ENCODE measurements at regions not wholly inside any gene's neighbourhood (a gene's known extent, or its start where the extent isn't known, plus 50 kb on each side); places are given as distances from the start of the nearest gene placed in this dataset.
"Not testable (repeated sequence)": the region's sequence is repeated elsewhere in the genome, so short reads cannot be mapped to it uniquely, and the experiment has no call there.

DNA sequence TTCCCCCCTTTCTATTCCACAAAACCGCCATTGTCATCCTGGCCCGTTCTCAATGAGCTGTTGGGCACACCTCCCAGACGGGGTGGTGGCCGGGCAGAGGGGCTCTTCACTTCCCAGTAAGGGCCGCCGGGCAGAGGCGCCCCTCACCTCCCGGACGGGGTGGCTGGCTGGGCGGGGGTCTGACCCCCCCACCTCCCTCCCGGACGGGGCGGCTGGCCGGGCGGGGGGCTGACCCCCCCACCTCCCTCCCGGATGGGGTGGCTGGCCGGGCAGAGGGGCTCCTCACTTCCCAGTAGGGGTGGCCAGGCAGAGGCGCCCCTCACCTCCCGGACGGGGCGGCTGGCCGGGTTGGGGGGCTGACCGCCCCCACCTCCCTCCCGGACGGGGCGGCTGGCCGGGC lies 363.6 kb upstream of the UMPS start:
- H3K4me1 Mint-ChIP-seq; DNase-seq; H3K9me3 Mint-ChIP-seq; H3K4me3 Mint-ChIP-seq; H3K27me3 Mint-ChIP-seq; intact Hi-C loops (cut with micrococcal nuclease); H3K27ac Mint-ChIP-seq; H3K36me3 Mint-ChIP-seq (ENCODE audit: low read depth): not testable (repeated sequence)

GRCh38 chr3:124372775-124373174 lies 357.5 kb upstream of the UMPS start:
- Mint-ChIP-seq H3K4me3 (no peak overlapping the region), H3K36me3 (ENCODE audit: low read depth) (no peaks in the 10 kb centered on the region), H3K9me3 (no peaks in the 10 kb centered on the region), H3K4me1 (no peaks in the 10 kb centered on the region), H3K27ac (no peak overlapping the region), H3K27me3 (peaks cover 7% of the 10 kb centered on the region)
- DNase-seq: no peak
- intact Hi-C loops (cut with micrococcal nuclease): no loop called here

GRCh38 chr3:124373524-124373923 lies 356.7 kb upstream of the UMPS start:
- Mint-ChIP-seq H3K4me1 (no peaks in the 10 kb centered on the region), H3K36me3 (ENCODE audit: low read depth) (no peaks in the 10 kb centered on the region), H3K27ac (no peak overlapping the region), H3K9me3 (no peaks in the 10 kb centered on the region), H3K27me3 (peaks cover 7% of the 10 kb centered on the region), H3K4me3 (no peak overlapping the region)
- intact Hi-C loops (cut with micrococcal nuclease): no loop called here
- DNase-seq: no peak

- Mint-ChIP-seq H3K4me1 (no peaks in the 10 kb centered on the region), H3K27me3 (peaks cover 9% of the 10 kb centered on the region), H3K9me3 (no peaks in the 10 kb centered on the region), H3K4me3 (no peak overlapping the region), H3K27ac (no peak overlapping the region), H3K36me3 (ENCODE audit: low read depth) (no peaks in the 10 kb centered on the region)
- DNase-seq: no peak
- intact Hi-C loops (cut with micrococcal nuclease): no loop called here
Measured at GRCh38 chr3:124374583-124374982, 355.7 kb upstream of the UMPS start.

GRCh38 chr3:124381575-124382333 lies 348.5 kb upstream of the UMPS start:
- H3K36me3 Mint-ChIP-seq (ENCODE audit: low read depth): no peaks in the 10 kb centered on the region
- H3K27me3 Mint-ChIP-seq: peaks cover 16% of the 10 kb centered on the region
- no peaks in the 10 kb centered on the region for H3K4me1 Mint-ChIP-seq
- no peak overlapping the region for H3K27ac Mint-ChIP-seq
- no peaks in the 10 kb centered on the region for H3K9me3 Mint-ChIP-seq
- no peak for DNase-seq
- H3K4me3 Mint-ChIP-seq: no peak overlapping the region
- intact Hi-C loops (cut with micrococcal nuclease): no loop called here

DNA sequence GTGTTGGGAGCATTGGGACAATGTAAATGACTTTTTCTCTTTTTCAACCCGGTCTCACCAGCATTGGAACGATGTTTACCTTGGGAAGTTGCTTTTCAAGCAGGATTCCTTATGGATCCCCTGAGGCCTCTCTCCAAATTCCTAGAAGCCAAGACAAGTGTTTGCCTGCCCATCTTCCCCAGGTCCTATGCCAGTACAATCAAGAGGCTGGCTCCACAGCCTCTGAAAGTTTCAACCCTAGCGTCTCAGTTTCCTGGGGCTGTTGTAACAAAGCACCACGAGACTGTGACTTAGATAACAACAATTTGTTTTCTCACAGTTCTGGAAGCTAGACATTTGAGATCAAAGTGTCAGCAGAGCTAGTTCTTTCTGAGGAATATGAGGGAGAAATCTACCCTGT lies 347.2 kb upstream of the UMPS start:
- Mint-ChIP-seq H3K36me3 (ENCODE audit: low read depth) (no peaks in the 10 kb centered on the region), H3K9me3 (no peaks in the 10 kb centered on the region), H3K27ac (no peak overlapping the region), H3K27me3 (peaks cover 11% of the 10 kb centered on the region), H3K4me3 (no peak overlapping the region), H3K4me1 (no peaks in the 10 kb centered on the region)
- DNase-seq: no peak
- intact Hi-C loops (cut with micrococcal nuclease): no loop called here

- H3K27me3 Mint-ChIP-seq: peaks cover 11% of the 10 kb centered on the region
- H3K27ac Mint-ChIP-seq: no peak overlapping the region
- intact Hi-C loops (cut with micrococcal nuclease): no loop called here
- H3K4me1 Mint-ChIP-seq: no peaks in the 10 kb centered on the region
- H3K36me3 Mint-ChIP-seq (ENCODE audit: low read depth): no peaks in the 10 kb centered on the region
- no peak for DNase-seq
- H3K9me3 Mint-ChIP-seq: no peaks in the 10 kb centered on the region
- no peak overlapping the region for H3K4me3 Mint-ChIP-seq
Measured at GRCh38 chr3:124383846-124384466, 346.3 kb upstream of the UMPS start.

DNA sequence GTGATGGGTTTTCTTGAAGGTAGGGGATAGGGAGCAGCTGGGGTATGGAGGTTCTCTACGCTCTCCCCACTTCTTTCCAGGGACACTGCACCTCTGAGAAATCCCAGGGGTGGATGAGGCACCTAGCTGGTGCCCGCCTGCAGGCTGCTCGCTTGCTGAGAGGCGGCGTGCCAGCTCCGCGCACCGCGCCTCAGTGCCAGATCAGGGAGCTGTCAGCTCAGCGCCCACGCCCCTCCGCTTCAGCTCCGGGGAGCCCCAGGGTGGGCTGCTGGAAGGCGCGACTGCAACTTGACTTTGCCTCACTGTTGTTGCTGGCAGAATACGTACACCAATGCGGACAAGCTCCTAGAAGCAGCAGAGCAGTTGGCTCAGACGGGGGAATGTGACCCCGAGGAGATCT lies 345.7 kb upstream of the UMPS start:
- Mint-ChIP-seq H3K4me1 (no peaks in the 10 kb centered on the region), H3K27ac (no peak overlapping the region), H3K27me3 (peaks cover 14% of the 10 kb centered on the region), H3K36me3 (ENCODE audit: low read depth) (no peaks in the 10 kb centered on the region), H3K4me3 (no peak overlapping the region), H3K9me3 (no peaks in the 10 kb centered on the region)
- intact Hi-C loops (cut with micrococcal nuclease): no loop called here
- DNase-seq: no peak

DNA sequence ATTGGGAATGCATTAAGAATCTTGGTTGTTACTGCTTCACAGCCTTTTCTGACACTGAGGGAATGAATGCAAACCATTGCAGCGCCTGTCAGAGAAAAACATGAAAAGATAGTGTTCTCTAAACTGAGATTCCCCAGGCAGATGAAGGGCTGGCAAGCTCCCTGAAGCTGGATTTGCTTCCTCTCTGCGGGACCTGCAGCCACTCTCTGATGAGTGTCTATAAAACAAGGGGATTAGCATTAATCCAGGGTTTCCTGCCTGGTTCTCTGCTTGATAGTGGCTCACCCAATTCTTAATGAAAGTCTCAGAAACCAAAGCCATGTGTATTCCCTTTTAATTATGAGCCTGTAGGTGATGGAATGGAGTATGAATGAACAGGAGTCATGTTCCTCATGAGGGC lies 344.3 kb upstream of the UMPS start:
- no peak overlapping the region for H3K27ac Mint-ChIP-seq
- DNase-seq: no peak
- H3K4me3 Mint-ChIP-seq: no peak overlapping the region
- no peaks in the 10 kb centered on the region for H3K36me3 Mint-ChIP-seq (ENCODE audit: low read depth)
- intact Hi-C loops (cut with micrococcal nuclease): no loop called here
- H3K9me3 Mint-ChIP-seq: no peaks in the 10 kb centered on the region
- no peaks in the 10 kb centered on the region for H3K4me1 Mint-ChIP-seq
- H3K27me3 Mint-ChIP-seq: peaks cover 16% of the 10 kb centered on the region

GRCh38 chr3:124386996-124387595 lies 343.2 kb upstream of the UMPS start:
- H3K27me3 Mint-ChIP-seq: peaks cover 16% of the 10 kb centered on the region
- intact Hi-C loops (cut with micrococcal nuclease): no loop called here
- no peak overlapping the region for H3K4me3 Mint-ChIP-seq
- no peak for DNase-seq
- no peaks in the 10 kb centered on the region for H3K4me1 Mint-ChIP-seq
- H3K9me3 Mint-ChIP-seq: no peaks in the 10 kb centered on the region
- H3K27ac Mint-ChIP-seq: no peak overlapping the region
- H3K36me3 Mint-ChIP-seq (ENCODE audit: low read depth): no peaks in the 10 kb centered on the region

GRCh38 chr3:124391774-124392173 lies 338.5 kb upstream of the UMPS start:
- Mint-ChIP-seq H3K27ac (no peak overlapping the region), H3K36me3 (ENCODE audit: low read depth) (no peaks in the 10 kb centered on the region), H3K4me3 (no peak overlapping the region), H3K9me3 (no peaks in the 10 kb centered on the region), H3K4me1 (no peaks in the 10 kb centered on the region), H3K27me3 (peaks cover 19% of the 10 kb centered on the region)
- DNase-seq: no peak
- intact Hi-C loops (cut with micrococcal nuclease): no loop called here

DNA sequence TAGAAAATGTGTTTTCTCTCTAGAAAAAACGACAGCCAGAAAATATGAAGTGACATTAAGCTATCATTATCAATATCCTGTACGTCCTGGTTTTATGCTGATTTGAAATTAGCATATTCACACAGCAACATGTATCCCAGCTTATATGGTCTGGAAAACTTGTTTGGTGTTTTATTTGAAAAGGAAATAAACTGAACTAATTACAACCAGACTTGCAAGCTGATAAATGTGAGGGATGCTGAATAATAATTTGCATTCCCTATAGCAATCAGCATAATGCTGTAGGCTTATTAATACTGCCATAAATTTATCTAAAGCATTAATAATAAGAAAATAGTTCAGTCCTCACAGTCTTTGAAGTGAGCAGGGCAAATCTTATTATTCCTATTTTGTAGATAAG lies 336.9 kb upstream of the UMPS start:
- no peaks in the 10 kb centered on the region for H3K36me3 Mint-ChIP-seq (ENCODE audit: low read depth)
- intact Hi-C loops (cut with micrococcal nuclease): no loop called here

DNA sequence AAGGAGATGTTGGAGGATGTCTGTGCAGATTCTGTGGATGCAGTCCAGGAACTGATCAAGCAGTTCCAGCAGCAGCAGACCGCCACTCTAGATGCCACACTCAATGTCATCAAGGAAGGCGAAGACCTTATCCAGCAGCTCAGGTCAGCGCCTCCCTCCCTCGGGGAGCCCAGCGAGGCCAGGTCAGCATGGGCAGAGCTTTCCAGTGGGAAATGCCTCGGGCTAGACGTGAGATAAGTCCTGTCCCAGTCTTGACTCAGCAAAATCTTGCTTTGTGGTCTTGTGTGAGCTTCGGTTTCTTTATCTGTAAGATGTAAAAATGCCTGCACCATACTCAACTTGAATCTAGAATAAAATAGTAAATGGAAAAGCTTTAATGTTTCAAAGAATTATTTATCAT lies 335.1 kb upstream of the UMPS start:
- no peak overlapping the region for H3K27ac Mint-ChIP-seq
- H3K27me3 Mint-ChIP-seq: peaks cover 11% of the 10 kb centered on the region
- no peak overlapping the region for H3K4me3 Mint-ChIP-seq
- intact Hi-C loops (cut with micrococcal nuclease): no loop called here
- no peak for DNase-seq
- H3K36me3 Mint-ChIP-seq (ENCODE audit: low read depth): no peaks in the 10 kb centered on the region
- H3K9me3 Mint-ChIP-seq: no peaks in the 10 kb centered on the region
- no peaks in the 10 kb centered on the region for H3K4me1 Mint-ChIP-seq

More for the DNA sequence above, 336.9 kb upstream of the UMPS start:
- Mint-ChIP-seq H3K4me3 (no peak overlapping the region), H3K4me1 (no peaks in the 10 kb centered on the region), H3K27ac (no peak overlapping the region), H3K27me3 (peaks cover 19% of the 10 kb centered on the region), H3K9me3 (no peaks in the 10 kb centered on the region)
- DNase-seq: no peak

- intact Hi-C loops (cut with micrococcal nuclease): no loop called here
- H3K4me3 Mint-ChIP-seq: no peak overlapping the region
- H3K36me3 Mint-ChIP-seq (ENCODE audit: low read depth): no peaks in the 10 kb centered on the region
- H3K9me3 Mint-ChIP-seq: no peaks in the 10 kb centered on the region
- peaks cover 10% of the 10 kb centered on the region for H3K27me3 Mint-ChIP-seq
- no peak overlapping the region for H3K27ac Mint-ChIP-seq
- DNase-seq: no peak
- no peaks in the 10 kb centered on the region for H3K4me1 Mint-ChIP-seq
Measured at GRCh38 chr3:124395584-124396338, 334.5 kb upstream of the UMPS start.

Data from activated CD4-positive, alpha-beta T cell treated with anti-CD3 and anti-CD28 coated beads, Interleukin-2, amount 10 ng/mL, durations not matched to agents 24 days and 14 days (primary cell).